Ramos (cell line): ENCODE measurements at regions not wholly inside any gene's neighbourhood (a gene's known extent, or its start where the extent isn't known, plus 50 kb on each side); places are given as distances from the start of the nearest gene placed in this dataset.
"Not testable (repeated sequence)": the region's sequence is repeated elsewhere in the genome, so short reads cannot be mapped to it uniquely, and the experiment has no call there.

ENCODE experiments used
- in situ Hi-C: fragments of 300-500 bp; cut with MboI; formaldehyde crosslinking; loops from one replicate; pipeline ENCODE4 v1.14.3; 2022; ENCODE audit warnings: low sequenced_read_pairs; ENCODE audit not compliant: unreplicated experiment

DNA sequence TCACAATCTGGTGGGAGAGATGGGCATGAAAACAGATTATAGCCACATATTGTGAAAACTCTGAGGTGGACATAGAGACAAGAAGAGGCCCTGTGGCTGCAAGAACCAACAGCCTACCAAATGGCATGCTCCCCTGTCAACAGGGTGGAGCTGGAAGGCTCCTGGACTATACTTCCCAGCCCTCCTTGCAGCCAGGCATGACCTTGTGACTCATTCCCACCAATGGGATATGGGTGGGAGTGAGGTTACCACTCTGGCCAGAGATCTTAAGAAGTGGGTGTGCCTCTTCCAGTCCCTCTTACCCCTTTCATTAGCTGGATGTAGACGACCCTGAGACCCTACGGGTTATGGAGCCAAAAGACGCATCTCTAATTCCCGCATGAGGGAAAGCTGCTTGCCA is 126.4 kb upstream of the ZBED5 start:
- in situ Hi-C loops, result no loop called here

DNA sequence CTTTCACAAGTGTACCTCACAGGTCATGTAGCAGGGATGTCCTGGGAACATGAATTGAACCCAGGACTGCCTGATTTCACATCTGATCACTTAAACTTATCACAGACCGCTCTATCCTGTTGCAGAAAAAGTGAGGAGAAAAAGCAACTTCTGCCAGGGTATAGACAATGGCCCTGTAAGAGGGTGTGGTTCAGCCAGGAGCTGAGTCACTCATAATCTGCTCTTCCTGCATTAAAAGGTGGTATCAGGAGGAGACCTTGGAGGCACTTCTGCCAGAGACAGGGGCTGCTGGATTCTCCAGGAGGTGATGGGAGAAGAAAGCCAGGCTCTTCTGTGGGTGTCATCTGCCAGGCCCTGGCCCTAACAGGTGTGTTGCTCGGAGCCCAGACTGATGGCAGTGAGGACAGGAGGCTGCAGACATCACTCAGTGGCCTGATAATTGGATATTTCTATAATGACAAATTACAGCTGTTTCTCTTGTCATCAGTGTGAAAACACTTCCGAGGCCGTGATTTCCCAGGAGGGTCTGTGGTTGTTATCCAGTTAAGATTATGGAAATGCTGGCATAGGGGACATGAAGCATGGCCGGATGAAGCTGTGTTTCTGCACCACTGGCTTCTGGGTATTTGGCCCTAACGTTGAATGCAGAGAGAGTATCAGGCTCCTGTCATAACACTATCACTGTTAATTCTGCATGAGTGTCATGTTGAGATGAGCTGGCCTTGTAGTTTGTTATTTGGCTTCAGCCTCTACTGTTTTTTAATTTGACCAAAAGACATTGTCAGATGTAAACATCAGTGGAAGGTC is 125.1 kb upstream of the ZBED5 start:
- in situ Hi-C loops, result no loop called here

DNA sequence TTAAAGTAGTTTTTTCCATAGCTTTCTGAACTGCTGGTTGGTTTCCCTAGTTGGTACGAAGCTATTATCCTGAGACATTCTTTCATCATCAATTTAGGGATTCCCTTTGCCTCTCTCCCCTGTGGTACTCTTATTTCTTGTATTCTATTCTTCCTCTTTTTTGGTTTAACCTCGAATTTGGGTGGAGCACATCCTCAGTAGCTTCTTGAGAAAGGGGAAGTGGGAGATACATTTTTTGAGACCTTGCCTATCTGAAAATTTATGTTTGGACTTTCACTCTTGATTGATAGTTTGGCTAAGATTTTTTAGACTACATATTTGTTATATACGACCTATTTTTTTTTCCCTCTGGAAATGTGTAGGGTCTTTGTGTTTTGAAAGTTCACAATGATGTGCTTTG is 121.7 kb upstream of the ZBED5 start:
- in situ Hi-C loops, result no loop called here

DNA sequence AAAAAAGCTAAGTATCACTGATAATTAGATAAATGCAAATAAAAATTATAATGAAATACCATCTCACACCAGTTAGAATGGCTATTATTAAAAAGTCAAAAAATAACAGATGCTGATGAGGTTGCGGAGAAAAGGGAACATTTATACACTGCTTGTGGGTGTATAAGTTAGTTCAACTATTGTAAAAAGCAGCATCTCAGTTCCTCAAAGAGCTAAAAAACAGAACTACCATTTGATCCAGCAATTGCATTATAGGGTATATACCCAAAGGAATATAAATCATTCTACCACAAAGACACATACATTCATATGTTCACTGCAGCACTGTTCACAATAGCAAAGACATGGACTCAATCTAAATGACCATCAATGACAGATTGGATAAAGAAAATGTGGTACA is 120.3 kb upstream of the ZBED5 start:
- in situ Hi-C loops, result no loop called here

DNA sequence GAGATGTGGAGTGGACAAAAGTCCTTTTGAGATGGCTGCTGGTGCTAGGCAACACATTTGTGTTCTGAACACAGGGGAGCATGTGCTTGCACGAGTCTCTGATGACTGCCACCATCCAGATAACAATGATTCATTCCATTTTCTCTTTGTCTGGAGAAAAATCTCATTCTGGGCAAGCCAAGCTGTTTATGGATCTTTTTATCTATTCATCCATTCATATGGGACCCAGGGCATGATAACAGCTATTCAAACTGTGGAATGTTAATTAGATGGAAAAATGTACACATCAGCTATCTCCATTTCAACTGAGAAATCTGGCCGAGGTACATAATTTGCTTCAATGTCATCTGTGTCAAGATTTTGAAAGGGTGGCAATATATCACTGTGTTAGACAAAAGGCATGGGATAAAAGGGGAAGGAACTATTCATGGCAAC is 117.5 kb upstream of the ZBED5 start:
- in situ Hi-C loops, result no loop called here

DNA sequence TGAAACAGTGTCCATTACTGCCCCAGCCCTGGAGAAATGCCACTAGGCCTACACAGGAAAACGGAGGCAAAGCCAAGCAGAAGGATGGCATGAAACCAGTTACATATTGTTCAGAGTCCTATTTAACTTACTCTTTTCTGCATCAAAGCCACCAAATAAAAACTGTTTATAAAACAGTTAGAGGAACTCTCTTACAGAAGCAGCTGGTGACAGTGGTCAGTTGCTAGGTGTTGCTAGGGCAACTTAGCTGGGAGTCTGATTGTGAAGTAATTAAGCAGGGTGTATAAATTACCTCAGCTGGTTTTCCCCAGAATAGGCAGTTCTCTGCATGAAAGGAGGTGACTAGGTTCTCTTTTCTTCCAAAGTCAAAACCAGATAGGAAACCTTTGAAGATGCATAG is 115.6 kb upstream of the ZBED5 start:
- in situ Hi-C loops, result no loop called here

DNA sequence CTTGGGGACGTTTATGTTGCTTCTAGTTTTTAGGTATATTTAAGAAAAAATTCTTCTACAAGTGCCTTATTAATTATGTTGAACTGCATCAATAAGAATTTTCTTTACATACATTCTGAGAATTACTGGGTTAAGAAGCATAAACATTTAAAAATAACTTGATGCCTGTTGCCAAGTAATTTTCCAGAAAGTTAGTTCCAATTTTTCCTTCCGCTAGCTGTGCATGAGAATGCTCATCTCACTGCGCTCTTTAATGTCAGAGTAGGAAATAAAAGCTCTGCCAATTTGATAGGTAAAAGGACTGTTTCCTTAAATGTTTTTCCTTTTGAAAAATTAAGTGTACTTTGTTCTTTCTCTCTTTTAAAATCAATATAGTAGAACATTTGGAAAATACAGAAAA is 113.1 kb upstream of the ZBED5 start:
- in situ Hi-C loops, result no loop called here

DNA sequence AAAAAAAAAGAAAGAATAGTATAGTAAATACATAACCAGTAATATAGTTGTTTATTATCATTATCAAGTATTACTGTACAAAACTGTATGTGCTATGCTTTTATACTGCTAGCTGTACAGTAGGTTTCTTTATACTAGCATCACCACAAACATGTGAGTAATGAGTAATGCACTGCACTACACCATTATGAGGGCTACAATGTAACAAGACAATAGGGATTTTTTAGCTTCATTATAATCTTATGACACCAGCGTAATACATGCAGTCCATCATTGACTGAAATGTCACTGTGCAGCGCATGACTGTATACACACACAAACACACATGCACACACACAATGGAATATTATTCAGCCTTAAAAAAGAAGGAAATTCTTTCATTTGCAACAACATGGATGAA is 111.5 kb upstream of the ZBED5 start:
- in situ Hi-C loops, result no loop called here

DNA sequence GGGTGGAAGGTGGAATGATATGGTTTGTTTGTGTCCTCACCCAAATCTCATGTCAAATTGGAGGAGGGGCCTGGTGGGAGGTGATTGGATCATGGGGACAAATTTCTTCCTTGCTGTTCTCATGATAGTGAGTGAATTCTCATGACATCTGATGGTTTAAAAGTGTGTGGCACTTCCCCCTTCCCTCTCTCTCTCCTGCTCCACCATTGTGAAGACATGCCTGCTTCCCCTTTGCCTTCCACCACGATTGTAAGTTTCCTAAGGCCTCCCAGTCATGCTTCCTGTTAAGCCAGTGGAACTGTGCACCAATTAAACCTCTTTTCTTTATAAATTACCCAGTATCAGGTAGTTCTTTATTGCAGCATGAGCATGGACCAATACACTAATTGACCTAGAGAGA is 99.0 kb upstream of the ZBED5 start:
- in situ Hi-C loops, result not testable (repeated sequence)

DNA sequence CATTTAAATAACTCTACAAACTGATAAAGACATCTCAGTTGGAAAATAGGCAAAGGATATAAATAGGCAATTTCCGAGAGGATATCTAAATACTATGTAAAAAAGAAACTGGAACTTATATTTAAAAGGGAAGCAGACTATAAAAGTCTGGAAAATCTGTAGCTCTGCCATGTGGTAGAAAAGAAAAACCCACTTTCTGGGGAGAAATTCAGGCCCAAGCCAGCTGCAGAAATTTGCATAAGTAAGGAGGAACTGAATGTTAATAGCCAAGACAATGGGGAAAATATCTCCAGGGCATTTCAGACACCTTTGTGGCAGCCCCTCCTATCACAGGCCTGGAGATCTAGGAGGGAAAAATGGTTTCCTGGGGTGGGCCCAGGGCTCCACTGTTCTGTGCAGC is 97.8 kb upstream of the ZBED5 start:
- in situ Hi-C loops, result no loop called here

DNA sequence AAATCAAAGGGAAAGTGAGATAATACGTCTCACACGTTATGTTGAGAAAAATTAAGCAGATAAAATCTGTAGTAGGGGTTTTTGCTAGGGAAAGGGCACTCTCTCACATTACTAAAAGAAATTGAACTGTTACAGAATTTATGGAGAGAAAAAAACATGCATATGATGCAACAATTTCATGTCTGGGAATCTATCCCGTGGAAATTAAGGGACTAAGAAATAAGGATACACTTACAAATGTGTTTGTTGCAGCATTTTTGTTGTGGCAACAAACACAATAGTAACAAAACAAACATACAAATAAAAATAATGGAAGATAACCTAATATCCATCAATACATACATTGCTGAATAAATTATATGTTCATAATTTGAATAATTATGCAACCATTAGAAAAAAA is 96.3 kb upstream of the ZBED5 start:
- in situ Hi-C loops, result no loop called here

DNA sequence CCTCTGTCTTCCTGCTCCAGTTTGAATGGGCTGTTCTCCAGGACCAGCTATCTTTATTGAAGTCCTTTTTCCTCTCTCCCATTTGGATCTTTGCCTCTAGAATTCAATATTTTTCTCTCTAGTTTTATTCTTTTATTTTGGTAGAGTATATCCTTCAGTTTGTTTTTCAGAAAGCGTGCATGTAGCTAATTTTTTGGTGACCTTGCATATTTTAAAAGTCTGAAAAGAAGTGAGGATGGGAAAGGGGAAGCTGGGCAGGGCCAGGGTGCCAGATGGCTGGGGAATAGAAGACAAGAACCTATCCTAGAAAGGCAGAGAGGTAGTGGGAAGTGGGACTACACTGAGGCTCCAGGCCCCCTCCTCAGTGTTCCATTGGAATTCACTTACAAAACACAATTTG is 95.0 kb upstream of the ZBED5 start:
- in situ Hi-C loops, result no loop called here

DNA sequence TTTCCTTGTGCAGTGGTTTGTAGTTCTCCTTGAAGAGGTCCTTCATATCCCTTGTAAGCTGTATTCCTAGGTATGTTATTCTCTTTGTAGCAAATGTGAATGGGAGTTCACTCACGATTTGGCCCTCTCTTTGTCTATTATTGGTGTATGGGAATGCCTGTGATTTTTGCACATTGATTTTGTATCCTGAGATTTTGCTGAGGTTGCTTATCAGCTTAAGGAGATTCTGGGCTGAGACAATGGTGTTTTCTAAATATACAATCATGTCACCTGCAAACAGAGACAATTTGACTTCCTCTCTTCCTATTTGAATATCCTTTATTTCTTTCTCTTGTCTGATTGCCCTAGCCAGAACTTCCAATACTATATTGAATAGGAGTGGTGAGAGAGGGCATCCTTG is 90.1 kb upstream of the ZBED5 start:
- in situ Hi-C loops, result not testable (repeated sequence)

DNA sequence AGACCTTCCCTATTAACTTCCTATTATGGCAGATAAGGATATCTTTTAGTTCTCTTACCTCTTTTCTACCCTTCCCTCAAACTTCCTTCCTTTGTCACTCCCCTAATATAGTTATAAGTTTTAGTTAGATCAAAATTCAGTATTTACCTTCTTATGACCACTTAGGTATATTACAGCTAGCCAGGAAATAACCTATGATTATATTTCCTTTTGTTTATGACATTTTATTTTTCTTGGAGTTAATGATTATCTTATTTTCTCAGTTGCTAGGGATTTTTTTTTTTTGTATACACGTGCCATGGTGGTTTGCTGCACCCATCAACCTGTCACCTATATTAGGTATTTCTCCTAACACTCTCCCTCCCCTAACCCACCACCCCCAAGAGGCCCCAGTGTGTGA is 88.2 kb upstream of the ZBED5 start:
- in situ Hi-C loops, result no loop called here

DNA sequence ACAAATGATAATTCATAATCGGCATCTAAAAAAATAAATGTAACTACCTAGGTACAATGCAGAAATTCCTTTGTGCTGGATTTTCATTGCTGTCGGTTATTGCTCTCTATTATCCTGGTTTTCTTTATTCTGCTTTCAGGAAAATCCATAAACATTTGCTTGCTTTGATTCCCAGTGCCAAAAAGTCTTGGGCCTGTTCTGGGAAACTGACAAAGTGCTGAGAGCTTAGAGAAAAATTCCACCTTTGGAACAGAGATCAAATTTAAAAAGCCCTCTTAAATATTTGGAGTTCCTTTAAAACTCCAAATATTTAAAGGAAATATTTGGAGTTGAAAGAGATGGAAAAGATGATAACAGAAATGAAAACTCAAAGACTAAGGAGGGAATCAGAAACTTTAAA is 87.3 kb upstream of the ZBED5 start:
- in situ Hi-C loops, result no loop called here

DNA sequence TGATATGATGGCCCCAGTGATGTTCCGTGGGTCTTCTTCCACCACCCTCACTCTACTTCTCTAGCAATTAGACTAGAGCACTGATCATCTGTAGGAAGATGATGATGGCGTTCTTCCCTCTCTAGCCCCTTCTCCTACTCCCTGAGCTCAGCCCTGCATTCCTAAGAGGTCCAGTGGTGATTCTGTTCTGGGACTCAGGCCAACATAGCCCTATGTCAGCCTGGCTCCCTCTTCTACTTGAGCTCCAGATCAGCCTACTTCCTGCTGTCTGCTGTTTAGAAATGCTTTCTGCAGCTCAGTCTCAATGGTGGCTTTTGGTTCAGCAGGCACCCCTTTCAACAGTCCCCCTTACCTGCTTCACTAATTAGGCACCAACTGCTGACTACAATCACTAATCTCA is 86.1 kb upstream of the ZBED5 start:
- in situ Hi-C loops, result no loop called here

DNA sequence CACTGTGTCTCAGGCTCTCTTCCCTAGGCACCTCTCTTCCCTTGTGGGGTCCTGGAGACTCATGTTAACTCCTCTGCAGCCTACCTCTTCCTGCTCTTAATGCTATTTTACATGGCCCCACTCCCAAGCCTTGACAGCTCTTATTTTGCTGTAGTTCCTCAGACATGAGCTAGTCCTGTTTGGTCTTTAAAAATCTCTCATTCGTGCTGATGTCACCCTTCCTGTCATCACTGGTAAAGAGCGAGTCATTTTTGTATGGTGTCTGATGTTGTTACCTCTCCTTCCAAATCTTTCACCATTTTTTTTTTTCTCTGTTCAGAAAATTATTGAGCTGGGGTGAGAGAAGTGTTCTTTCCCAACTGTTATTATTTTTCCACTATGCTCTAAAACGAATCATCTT is 84.8 kb upstream of the ZBED5 start:
- in situ Hi-C loops, result no loop called here

DNA sequence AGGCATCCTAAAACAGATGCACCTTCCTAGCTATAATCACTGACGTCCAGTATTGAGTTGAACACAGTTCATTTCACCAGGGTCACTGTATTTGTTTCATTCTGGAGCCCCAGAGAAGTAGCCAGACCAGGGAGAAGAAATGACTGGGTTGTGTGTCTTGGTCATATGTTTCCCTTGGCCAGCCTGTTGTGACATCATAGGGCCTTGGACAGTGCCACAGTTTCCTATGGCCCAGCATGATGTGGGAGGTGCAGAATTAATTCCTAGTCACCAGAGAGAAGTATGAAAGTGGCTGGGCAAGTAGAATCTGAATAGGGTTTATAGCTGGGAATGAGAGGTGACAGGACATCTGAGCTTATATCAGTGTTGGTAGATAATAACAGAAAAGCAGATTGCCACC is 84.0 kb upstream of the ZBED5 start:
- in situ Hi-C loops, result no loop called here

DNA sequence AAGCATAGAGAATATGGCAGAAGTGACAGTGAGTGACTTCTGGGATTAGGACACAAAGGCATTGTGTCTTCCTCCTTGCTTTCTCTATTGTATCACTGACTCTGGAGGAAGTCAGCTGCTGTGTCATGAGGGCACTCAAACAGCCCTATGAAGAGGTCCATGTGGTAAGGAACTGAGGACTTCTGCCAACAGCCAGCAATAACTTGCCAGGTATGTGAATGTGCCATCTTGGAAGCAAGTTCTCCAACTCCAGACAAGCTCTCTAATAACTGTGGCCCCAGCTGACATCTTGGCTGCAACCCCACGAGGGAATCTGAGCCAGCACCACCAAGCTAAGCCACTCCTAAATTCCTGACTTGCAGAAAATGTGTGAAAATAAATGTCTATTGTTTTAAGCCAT is 83.6 kb upstream of the ZBED5 start:
- in situ Hi-C loops, result no loop called here

DNA sequence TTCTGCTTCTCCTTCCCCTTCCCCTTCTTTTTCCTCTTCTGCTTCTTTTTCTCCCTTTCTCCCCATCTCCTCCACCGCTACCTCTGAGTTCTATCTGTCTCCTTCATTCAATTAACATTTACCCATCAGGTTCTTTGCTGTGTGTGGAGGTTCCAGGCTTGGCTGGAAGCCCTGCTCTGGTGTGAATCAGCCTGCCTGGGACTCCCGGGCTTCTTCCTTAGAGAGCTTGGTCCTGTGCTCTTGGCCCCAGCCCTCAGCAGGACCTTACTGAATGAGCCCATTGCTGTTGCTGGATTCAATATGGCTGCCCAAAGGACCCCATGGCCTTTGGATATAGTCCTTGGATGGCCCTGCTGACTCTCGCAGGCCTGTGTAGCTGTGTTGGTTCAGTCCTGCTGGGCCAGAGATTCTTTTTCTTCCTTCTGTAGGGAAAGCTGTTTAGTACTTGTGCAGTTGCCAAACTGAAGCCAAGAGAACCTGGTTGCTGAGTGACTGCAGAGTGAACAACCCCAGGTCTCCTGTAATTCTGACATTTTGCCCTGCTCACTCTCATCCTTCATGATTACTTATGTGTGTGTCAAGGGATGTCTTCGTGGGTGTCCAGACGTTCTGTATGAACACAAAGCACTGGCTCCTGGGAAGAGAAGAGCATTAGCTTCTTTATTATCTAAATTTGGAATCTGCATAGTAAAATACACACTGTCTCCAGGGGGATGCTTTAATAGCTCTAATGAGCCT is 81.0 kb upstream of the ZBED5 start:
- in situ Hi-C loops, result loop anchor here (10.0 kb wide), 2 partner anchors 144 to 846 kb away; no protein-coding TSS in a partner anchor

DNA sequence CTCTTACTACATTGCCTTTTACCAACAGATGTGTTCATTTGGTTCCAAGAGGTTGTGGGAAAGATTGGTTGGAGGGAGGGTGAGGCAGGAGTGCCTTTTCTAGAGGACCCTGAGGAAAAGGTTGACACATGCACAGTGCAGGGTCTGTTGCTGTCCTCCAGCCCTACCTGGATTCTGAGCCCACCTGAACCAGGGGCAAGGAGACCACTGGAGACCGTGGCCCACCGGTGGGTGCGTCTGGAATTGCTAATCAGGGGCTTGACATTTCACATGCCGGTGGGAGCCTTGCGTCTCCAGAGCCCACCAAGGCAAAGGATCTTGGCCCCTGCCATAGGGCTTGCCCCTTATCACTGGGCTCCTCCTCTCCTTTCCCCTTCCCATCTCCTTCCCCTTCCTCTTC is 80.4 kb upstream of the ZBED5 start:
- in situ Hi-C loops, result loop anchor here (10.0 kb wide), 2 partner anchors 143 to 847 kb away; no protein-coding TSS in a partner anchor

DNA sequence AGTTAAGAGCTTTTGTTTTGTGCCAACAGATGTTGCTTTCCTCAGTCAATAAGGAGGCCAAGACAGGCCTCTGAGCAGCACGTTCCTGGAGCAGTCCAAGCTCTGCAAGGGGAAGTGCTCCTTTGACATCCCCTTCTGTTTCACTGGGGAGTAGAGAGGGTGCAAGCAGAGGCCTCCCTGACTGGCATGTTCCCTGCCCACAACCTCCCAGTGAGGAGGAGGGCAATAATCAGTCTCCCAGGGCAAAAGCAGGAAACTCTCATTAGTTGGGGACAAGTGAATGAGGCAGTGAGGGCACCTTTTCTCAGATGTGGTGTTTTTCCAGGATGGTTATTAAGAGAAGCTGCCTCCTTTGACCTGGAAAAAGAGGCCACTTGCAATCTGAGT is 79.5 kb upstream of the ZBED5 start:
- in situ Hi-C loops, result loop anchor here (10.0 kb wide), 2 partner anchors 143 to 847 kb away; no protein-coding TSS in a partner anchor
